Glomerular visceral epithelial cell (primary cell): ENCODE measurements at regions not wholly inside any gene's neighbourhood (a gene's known extent, or its start where the extent isn't known, plus 50 kb on each side); places are given as distances from the start of the nearest gene placed in this dataset.
"Not testable (repeated sequence)": the region's sequence is repeated elsewhere in the genome, so short reads cannot be mapped to it uniquely, and the experiment has no call there.

Experiments used
- DNase-seq: peaks from one replicate; pipeline ENCODE4 v3.0.0-alpha.2; 2016; ENCODE audit errors: extremely low spot score

DNA sequence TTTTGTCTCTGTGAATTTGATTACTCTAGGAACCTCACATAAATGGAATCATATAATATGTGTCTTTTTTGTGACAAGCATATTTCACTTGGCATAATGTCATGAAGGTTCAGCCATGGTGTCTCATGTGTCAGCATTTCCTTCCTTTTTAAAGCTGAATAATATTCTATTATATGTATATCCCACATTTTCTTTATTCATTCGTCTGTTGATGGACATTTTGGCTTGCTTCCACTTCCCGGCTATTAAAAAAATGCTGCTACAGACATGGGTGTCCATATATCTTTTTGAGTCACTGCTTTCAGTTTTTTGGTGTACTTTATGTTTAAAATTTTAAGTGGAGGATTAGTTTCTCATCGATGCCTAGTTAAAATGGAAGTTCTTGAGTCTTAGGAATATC, 59.8 kb upstream of the C5orf63 start:
- no peak for DNase-seq

DNA sequence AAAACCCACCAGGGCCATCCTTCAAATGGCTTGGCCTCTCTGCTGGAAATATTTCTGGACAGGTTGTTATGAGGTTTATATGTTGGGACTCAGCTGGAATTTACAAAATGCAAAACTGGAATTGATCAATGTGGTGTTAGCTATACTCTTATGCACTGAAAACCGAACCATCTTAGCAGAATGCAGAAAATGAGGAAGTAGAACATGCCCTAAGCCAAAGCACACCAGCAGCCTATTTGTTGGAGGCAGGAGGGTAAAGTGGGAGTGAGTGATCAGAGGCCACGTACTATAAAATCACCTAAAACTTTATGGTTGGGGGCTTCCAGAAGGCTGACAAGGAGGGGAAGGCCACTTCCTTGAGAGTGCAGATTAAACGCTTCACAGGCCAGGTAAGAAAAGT, 63.6 kb upstream of the C5orf63 start:
- DNase-seq: no peak

DNA sequence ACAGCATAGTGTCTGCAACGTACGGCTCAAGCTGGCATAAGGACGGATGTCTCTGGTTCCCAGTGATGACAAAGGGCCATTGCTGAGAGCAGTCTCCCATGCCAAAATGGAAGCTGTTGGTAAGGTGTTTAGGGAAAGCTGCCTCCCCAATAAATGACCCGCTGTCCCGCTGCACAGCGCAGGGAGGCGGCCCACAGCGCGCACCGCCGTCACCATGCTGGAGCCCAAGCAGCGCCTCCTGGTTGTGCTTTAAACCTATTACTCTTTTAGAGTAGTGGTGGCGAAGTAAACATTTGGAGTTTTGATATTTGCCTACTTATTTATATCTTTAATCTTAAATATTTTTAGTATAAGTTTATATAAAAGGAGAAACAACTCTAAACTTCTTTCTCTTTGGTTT, 70.4 kb upstream of the C5orf63 start:
- DNase-seq: no peak

DNA sequence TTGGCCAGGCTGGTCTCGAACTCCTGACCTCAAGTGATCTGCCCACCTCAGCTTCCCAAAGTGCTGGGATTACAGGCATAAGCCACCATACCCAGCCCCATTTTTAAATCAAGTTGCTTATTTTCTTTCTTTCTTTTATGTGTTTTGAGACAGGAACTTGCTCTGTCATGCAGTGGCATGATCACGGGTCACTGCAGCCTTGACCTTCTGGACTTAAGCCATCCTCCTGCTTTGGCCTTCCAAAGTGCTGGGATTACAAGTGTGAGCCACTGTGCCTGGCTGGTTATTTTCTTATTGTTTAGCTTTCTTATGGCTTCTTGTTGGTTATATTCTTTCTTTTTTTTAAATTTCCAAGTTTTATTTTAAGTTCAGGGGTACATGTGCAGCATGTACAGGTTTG, 79.7 kb upstream of the C5orf63 start:
- peak; percentile 32 for DNase-seq

DNA sequence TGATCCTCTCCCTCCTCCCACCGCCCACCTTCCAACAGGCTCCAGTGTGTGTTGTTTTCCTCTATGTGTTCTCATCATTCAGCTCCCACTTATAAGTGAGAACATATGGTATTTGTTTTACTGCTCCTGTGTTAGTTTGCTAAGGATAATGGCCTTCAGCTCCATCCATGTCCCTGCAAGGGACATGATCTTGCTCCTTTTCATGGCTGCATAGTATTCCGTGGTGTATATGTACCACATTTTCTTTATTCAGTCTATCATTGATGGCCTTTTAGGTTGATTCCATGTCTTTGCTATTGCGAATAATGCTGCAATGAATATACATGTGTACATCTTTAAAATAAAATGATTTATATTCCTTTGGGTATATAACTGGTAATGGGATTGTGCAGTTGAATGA, 80.2 kb upstream of the C5orf63 start:
- no peak for DNase-seq

DNA sequence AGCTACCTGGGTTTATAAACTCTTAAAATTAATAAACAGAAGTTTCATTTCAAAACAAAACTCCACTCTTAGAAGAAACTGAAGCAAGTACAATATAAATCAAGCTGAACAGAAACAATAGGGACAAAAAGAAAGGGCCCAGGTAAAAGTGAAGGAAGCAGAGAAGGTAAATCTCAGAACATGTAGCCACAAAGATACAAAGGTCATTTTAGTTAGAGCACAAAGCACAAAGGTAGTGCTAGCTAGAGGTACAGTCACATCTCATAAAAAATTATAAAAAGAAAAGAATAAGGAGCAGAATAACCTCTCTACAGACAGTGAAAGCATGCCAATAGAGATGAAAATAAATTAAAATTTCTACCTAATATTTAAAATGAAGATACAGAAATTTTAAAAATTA, 90.4 kb upstream of the C5orf63 start:
- DNase-seq: no peak

DNA sequence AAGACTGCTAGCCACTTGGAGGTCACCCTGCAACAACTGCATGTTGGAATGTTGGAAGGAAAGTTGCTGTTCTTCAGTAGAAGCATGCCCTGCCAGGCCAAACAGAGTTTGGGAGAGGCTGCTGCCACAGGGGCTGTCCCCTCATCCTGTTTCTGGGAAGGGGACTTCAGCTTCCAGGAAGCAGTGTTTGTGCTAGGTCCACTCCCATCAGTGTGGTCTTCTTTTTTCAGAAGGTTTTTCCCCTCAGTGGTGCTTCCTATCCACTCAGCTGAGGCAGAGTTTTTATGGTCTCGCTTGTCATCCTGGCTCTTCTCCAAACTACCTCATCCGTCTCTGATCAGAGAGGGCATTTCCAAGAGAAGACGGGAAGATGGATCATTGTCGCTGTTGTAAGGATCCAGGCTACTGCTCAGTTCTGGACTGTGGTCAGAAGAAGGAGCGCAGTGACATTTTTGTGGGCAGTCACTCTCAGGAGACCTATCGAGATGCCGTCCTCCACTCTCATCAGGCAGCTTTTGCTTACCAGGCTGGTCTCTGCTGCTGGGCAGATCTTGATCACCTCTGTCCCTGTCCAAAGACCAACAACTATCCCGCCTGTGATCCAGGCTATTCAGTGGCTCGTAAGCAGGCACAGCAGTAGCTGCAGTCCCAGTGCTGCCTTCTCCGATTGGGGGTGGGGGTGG, 97.8 kb upstream of the C5orf63 start:
- no peak for DNase-seq

DNA sequence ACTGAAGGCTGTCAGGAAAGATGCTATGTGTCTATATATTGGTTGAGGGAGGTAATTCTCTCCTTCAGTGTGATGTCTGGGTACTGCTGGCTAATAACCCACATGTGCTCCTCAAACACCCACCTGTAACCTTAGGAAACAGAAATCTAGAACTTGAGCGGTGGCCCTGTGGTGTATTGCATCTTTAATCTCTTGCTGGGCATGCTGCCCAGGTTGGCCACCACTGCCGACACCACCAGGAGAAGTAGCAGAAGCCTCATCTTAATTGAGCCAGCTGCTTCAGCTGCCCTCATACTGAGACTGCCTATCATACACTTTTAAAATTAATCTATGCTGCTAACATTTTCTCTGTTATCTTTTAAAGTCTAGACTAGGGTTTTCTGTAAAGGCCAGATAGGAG, 103.5 kb upstream of the C5orf63 start:
- DNase-seq: no peak

DNA sequence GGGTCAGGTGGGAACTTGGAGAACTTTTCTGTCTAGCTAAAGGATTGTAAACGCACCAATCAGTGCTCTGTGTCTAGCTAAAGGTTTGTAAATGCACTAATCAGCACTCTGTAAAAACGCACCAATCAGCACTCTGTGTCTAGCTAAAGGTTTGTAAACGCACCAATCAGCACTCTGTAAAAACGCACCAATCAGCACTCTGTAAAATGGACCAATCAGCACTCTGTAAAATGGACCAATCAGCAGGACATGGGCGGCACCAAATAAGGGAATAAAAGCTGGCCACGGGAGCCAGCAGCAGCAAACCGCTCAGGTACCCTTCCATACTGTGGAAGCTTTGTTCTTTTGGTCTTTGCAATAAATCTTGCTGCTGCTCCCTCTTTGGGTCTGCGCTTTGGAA, 108.0 kb upstream of the MEGF10 start:
- DNase-seq: not testable (repeated sequence)

DNA sequence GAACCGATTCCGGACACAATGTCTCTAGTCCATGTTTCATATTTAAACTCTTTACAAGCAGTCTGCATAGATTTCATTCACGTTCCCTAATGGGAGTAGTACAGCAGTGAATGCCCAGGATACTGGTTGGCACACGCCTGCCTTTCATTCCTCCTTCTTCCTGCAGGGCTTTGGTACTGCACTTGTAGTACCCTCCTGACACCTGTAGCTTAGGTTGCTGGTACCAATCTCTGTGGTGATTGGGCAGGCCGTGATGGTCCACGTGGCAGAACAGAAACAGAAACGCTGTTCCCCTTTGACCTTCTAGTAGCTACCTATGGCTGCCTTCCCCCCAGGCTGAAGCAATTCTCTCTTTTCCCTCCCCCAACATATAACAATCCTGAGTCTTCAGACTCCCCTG, 107.3 kb upstream of the MEGF10 start:
- no peak for DNase-seq

DNA sequence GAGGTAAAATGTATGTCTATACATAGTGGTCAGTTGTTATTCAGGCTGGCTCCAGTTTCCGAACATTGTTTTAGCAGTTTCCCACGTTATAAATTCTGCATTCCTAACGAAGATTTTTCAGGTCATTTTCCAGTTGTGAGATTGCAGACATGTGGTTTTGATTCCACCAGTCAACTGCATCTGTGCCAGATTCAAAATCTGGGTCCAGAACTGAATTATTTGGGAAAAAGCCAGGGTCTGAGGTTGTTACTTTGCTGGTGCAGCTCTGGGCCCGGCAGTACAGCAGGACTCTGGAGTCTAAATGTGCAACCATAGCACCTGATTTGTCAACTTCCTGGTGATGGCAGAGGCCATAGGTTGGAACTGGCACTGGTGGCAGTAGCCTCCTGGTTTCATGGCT, 105.7 kb upstream of the MEGF10 start:
- no peak for DNase-seq

DNA sequence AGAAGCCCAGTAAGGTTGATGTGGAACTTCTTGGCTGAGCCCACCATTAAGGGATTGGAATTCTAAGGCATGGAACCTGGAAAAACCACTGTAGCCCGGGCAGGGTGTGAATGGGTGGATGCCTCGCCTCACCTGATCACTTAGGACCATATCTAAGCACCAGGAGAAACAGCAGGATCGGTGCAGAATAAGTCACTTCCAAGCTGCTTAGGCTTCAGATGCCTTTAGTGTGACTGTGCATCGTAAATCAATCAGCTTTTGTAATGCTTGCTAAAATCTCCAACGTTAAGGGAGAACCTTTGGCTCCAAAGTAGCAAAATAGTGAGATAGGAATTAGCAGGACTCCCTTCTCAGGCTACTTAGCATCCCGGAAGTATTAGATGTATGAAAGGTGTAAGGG, 103.9 kb upstream of the MEGF10 start:
- DNase-seq: peak; percentile 13

DNA sequence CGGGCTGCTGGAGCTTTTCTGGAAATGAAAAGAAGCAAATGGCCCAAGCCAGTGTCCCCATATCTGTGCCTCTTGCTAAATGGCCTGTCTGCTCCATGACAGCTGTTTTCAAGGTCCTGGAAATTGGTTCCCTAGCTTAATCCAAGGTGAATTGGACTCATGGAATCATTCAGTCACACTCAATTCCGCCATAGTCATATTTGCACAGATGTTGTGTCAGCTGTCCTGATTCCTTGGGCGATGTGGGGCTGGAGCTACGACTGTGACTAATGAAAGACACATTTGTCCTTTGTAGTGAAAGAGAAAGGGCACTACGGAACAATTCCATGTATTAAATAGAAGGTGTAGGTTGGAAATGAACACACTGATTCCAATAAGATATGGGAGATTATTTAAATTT, 102.9 kb upstream of the MEGF10 start:
- DNase-seq: no peak

DNA sequence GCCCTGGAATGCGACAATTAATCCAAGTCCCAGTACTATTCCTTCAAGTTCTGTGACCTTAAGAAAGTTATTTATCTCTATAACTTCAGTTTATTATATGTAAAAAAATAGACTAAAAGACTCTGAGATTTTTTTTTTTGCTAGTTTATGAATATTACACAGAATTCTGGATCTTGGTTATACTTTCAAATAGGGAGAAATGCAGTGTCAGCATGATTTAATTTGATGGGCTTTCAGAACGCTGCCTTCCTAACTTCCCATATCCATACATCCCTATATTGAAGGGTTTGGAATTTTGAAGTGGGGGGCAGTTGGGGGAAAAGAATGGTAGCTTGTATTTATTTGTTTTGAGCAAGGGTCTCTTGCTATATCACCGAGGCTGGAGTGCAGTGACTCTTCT, 98.4 kb upstream of the MEGF10 start:
- no peak for DNase-seq

DNA sequence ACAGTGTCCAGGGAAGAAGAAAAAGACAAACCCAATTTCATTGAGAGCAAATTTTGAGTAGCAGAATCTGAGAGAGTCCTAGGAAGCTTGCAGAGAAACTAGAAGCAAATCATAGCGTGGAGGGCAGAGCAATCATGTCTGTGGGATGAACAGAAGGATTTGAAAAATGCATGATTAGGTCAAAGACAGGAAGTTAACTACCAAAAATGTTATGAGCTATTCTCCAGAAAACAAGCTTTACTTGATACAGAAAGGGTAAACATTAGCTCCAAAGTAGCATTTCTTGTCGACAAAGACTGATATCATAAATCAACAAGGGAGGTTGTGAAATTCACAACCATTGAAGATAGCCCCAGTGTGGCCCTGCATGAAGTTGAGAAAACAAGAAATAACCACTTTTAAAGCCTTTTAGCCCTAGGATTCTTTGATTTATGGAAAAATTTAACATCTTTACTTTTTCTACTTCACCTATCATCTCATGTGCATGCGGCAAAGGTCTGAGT, 97.7 kb upstream of the MEGF10 start:
- DNase-seq: no peak

DNA sequence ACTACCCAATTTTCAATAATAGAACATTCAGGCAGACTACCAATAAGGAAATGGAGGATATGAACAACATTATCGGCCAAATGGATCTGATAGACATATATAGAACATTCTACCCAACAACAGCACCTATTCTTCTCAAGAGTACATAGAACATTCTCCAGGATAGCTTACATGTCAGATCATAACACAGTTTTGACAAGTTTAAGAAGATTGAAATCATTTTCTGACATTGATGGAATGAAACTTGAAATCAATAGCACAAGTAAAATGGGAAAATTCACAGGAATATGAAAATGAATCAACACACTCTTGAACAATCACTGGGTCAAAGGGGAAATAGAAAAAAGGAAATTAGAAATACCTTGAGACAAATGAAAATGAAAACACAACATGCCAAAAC, 94.6 kb upstream of the MEGF10 start:
- no peak for DNase-seq

DNA sequence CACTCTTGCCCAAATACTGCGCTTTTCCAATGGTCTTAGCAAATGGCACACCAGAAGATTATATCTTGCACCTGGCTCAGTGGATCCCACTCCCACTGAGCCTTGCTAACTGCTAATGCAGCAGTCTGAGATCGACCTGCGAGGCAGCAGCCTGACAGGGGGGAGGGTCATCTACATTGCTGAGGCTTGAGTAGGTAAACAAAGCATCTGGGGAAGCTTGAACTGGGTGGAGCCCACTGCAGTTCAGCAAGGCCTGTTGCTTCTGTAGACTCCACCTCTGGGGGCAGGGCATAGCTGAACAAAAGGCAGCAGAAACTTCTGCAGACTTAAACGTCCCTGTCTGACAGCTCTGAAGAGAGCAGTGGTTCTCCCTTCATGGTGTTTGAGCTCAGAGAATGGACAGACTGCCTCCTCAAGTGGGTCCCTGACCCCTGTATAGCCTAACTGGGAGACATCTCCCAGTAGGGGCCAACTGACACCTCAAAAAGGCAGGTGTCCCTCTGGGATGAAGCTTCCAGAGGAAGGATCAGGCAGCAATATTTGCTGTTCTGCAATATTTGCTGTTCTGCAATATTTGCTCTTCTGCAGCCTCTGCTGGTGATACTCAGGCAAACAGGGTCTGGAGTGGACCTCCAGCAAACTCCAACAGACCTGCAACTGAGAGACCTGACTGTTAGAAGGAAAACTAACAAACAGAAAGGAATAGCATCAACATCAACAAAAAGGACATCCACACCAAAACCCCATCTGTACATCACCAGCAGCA, 93.0 kb upstream of the MEGF10 start:
- DNase-seq: not testable (repeated sequence)

DNA sequence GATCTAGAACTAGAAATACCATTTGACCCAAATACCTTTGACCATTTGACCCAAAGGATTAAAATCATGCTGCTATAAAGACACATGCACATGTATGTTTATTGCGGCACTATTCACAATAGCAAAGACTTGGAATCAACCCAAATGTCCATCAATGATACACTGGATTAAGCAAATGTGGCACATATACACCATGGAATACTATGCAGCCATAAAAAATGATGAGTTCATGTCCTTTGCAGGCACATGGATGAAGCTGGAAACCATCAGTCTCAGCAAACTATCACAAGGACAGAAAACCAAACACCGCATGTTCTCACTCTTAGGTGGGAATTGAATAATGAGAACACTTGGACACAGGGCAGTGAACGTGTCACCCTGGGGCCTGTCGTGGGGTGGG, 87.9 kb upstream of the MEGF10 start:
- not testable (repeated sequence) for DNase-seq

DNA sequence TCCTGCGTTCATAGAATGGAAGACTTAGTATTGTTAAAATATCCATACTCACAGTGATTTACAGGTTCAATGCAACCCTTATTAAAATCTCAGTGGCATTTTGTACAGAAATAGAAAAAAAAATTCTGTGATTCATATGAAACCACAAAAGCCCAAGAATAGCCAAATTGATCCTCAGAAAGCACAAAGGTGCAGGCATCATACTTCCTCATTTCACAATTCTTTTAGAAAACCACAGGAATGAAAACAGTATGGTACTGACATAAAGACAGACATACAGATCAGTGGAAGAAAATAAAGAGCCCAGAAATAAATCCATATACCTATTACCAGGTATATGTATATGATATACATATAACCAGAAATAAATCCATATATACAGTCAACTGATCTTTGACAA, 86.8 kb upstream of the MEGF10 start:
- DNase-seq: peak; percentile 68

DNA sequence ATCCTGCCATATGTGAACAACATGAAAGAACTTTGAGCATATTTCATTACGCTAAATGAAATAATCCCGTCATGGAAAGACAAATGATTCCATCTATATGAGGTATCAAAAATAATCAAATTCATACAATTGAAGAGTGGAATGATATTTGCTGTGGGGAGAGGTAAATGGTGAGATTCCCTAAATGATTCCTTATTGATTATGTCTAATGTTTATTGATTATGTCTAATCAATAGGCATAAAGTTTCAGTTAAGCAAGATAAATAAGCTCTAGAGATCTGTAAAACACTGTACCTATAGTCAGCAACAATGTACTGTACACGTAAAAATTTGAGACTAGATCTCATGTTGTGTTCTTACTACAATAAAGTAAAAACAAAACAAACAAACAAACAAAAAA, 85.4 kb upstream of the MEGF10 start:
- no peak for DNase-seq

DNA sequence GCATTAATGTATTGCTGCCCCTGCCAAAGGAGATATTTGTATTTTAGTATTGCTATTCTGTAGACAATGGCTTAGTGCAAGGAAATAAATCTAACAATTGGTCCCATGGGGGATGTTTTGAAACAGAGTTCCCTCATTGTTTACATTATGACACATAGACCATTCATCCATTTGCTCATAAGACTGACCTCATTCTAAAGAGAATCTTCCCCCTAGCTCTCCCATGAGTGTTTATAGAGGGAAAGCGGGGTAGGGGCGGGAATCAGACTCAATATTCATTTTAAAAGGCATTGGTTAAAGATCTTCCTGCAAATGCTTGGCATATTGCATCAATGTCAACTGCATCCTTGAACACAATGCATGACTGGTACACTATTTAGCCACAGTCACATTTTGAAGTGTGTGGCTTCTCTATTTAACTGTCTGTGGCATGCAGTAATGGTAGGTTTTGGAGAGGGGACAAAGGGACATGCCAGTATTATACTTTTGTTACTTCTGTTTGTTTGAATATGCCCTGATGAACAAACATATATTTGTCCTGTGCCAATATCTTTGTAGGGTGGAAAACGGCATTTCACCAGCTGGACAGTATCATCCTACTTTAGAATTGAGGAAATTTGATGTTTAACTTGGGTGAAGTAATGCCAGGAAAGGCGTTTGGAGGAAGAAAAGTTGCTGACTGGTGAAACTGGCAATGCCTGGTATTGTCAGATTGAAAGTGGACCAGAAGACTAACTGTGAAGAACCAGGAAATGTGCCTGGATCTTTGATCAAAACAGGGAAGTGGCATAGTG, 84.1 kb upstream of the MEGF10 start:
- peak; percentile 86 for DNase-seq

DNA sequence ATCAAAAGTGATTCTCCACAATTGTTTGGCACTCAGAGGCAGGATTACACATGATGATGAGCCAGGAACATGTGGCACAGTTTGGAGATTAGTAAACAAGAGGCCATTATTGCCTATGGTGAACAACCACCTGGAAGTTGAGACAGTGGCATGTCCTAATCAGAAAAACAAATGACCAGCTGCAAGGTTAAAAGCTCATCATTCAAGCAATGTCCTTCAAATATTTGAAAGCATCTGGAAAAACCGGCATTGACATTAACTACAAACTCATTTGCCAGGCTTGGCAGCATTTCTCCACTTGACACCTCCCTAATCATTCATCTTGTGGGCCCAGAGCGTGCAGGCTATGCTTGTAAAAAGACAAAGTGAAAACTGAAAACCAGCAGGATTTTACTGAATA, 80.6 kb upstream of the MEGF10 start:
- DNase-seq: no peak

DNA sequence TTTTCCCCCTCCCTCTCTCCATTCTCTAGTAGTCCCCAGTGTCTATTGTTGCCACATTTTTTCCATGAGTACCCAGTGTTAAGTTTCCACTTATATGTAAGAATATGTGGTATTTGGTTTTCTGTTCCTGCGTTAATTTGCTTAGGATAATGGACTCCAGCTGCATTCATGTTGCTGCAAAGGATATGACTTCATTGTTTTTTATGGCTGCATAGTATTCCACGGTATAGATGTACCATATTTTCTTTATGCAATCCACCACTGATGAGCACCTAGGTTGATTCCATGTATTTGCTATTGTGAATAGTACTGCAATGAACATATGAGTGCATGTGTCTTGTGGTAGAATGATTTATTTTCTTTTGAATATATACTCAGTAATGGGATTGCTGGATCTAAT, 77.4 kb upstream of the MEGF10 start:
- no peak for DNase-seq
